WTC11 (cell line): ENCODE measurements at regions not wholly inside any gene's neighbourhood (a gene's known extent, or its start where the extent isn't known, plus 50 kb on each side); places are given as distances from the start of the nearest gene placed in this dataset.

Experiments used
- ATAC-seq: fragments of 200-7000 bp; cut with Tn5 transposase; 2 replicates; pipeline ENCODE4 v1.10.0; 2021; ENCODE audit warnings: mild to moderate bottlenecking, moderate library complexity
- CTCF ChIA-PET: fragments of 300-600 bp; sonication (Branson Sonifier 250); formaldehyde crosslinking; loops from one replicate; lab custom pipeline; 2021; ENCODE audit warnings: antibody characterized with exemption; lab: Charles Lee
- POLR2A ChIA-PET: fragments of 350-600 bp; sonication (Branson Sonifier 250); formaldehyde crosslinking; loops from one replicate; lab custom pipeline; 2021; ENCODE audit warnings: antibody characterized with exemption; lab: Charles Lee
- DNase-seq: peaks from one replicate; pipeline ENCODE4 v3.0.0; 2021; ENCODE audit warnings: low spot score
- H3K27ac Mint-ChIP-seq: 2 replicates; pipeline ENCODE4 v1.8.0; 2021; ENCODE audit warnings: mixed read lengths
- H3K27me3 Mint-ChIP-seq: 2 replicates; pipeline ENCODE4 v1.8.0; 2021; ENCODE audit warnings: low read depth, mild to moderate bottlenecking, moderate library complexity, mixed read lengths
- H3K36me3 Mint-ChIP-seq: 2 replicates; pipeline ENCODE4 v1.8.0; 2021; ENCODE audit warnings: mixed read lengths
- H3K4me1 Mint-ChIP-seq: 2 replicates; pipeline ENCODE4 v1.8.0; 2022; ENCODE audit warnings: mixed read lengths
- H3K4me3 Mint-ChIP-seq: 2 replicates; pipeline ENCODE4 v1.8.0; 2021; ENCODE audit warnings: mild to moderate bottlenecking, moderate library complexity, mixed read lengths
- H3K9me3 Mint-ChIP-seq: 2 replicates; pipeline ENCODE4 v1.8.0; 2021; ENCODE audit warnings: mixed read lengths
- AFF4 ChIP-seq: sonication (generic); formaldehyde crosslinking; IDR thresholded peaks from 2 replicates; pipeline ENCODE4 v1.8.1; 2023; ENCODE audit warnings: mild to moderate bottlenecking, missing genetic modification reagents, borderline replicate concordance
- CREM ChIP-seq: sonication (generic); formaldehyde crosslinking; IDR thresholded peaks from 2 replicates; pipeline ENCODE4 v1.8.1; 2022; ENCODE audit warnings: mild to moderate bottlenecking, missing genetic modification reagents, moderate library complexity
- EMX1 ChIP-seq: fragments of 250-450 bp; sonication (Bioruptor Pico); IDR thresholded peaks from 2 replicates; pipeline ENCODE4 v1.8.0; 2021; ENCODE audit warnings: mild to moderate bottlenecking
- GTF2I ChIP-seq: fragments of 250-450 bp; sonication (Bioruptor Pico); conservative IDR thresholded peaks from 2 replicates; pipeline ENCODE4 v1.4.0; 2021; ENCODE audit warnings: mild to moderate bottlenecking
- JAZF1 ChIP-seq: fragments of 250-450 bp; sonication (Bioruptor Pico); IDR thresholded peaks from 2 replicates; pipeline ENCODE4 v1.9.0; 2021; ENCODE audit warnings: moderate library complexity, mild to moderate bottlenecking, inconsistent platforms
- JUN ChIP-seq: sonication (generic); formaldehyde crosslinking; IDR thresholded peaks from 2 replicates; pipeline ENCODE4 v1.8.0; 2023; ENCODE audit warnings: mild to moderate bottlenecking, missing genetic modification reagents
- MXD4 ChIP-seq: fragments of 250-450 bp; sonication (Bioruptor Pico); IDR thresholded peaks from 2 replicates; pipeline ENCODE4 v1.8.0; 2021; ENCODE audit warnings: mild to moderate bottlenecking, moderate library complexity, borderline replicate concordance
- MYBL2 ChIP-seq: sonication (generic); formaldehyde crosslinking; IDR thresholded peaks from 2 replicates; pipeline ENCODE4 v1.8.1; 2023; ENCODE audit warnings: mild to moderate bottlenecking, moderate library complexity, missing genetic modification reagents
- OVOL2 ChIP-seq: fragments of 250-450 bp; sonication (Bioruptor Pico); IDR thresholded peaks from 2 replicates; pipeline ENCODE4 v1.9.0; 2021; ENCODE audit warnings: mild to moderate bottlenecking, borderline replicate concordance
- RELA ChIP-seq: sonication (generic); formaldehyde crosslinking; IDR thresholded peaks from 2 replicates; pipeline ENCODE4 v1.8.1; 2022; ENCODE audit warnings: missing genetic modification reagents, mild to moderate bottlenecking, borderline replicate concordance
- SP1 ChIP-seq: sonication (generic); formaldehyde crosslinking; conservative IDR thresholded peaks from 2 replicates; pipeline ENCODE4 v1.8.1; 2022; ENCODE audit warnings: missing genetic modification reagents
- TCF7 ChIP-seq: sonication (generic); formaldehyde crosslinking; IDR thresholded peaks from 2 replicates; pipeline ENCODE4 v1.8.0; 2022; ENCODE audit warnings: mild to moderate bottlenecking, low read depth, missing genetic modification reagents, moderate library complexity
- ZNF396 ChIP-seq: fragments of 250-450 bp; sonication (Bioruptor Pico); IDR thresholded peaks from 2 replicates; pipeline ENCODE4 v1.8.0; 2021; ENCODE audit warnings: mild to moderate bottlenecking, moderate library complexity, borderline replicate concordance
- TF ChIP-seq, protein P1 (sequence below): sonication (generic); formaldehyde crosslinking; conservative IDR thresholded peaks from 2 replicates; pipeline ENCODE4 v1.8.1; 2022; ENCODE audit warnings: mild to moderate bottlenecking, missing genetic modification reagents
- TF ChIP-seq, protein P2 (sequence below): sonication (generic); formaldehyde crosslinking; IDR thresholded peaks from 2 replicates; pipeline ENCODE4 v1.8.0; 2023; ENCODE audit warnings: missing genetic modification reagents, mild to moderate bottlenecking, borderline replicate concordance
- TF ChIP-seq, protein P3 (sequence below): sonication (generic); formaldehyde crosslinking; IDR thresholded peaks from 2 replicates; pipeline ENCODE4 v1.8.1; 2022; ENCODE audit warnings: missing genetic modification reagents, borderline replicate concordance

GRCh38 chr1:80675454-80675853 lies 1125.3 kb upstream of the ADGRL2 start (continued):
- TF ChIP-seq, protein P1, sequence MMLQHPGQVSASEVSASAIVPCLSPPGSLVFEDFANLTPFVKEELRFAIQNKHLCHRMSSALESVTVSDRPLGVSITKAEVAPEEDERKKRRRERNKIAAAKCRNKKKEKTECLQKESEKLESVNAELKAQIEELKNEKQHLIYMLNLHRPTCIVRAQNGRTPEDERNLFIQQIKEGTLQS: no peak
- no peak for TF ChIP-seq JUN
- no peak for TF ChIP-seq AFF4 (CRISPR knock-in tag)
- no peak for TF ChIP-seq ZNF396 (CRISPR knock-in tag)
- TF ChIP-seq, protein P2, sequence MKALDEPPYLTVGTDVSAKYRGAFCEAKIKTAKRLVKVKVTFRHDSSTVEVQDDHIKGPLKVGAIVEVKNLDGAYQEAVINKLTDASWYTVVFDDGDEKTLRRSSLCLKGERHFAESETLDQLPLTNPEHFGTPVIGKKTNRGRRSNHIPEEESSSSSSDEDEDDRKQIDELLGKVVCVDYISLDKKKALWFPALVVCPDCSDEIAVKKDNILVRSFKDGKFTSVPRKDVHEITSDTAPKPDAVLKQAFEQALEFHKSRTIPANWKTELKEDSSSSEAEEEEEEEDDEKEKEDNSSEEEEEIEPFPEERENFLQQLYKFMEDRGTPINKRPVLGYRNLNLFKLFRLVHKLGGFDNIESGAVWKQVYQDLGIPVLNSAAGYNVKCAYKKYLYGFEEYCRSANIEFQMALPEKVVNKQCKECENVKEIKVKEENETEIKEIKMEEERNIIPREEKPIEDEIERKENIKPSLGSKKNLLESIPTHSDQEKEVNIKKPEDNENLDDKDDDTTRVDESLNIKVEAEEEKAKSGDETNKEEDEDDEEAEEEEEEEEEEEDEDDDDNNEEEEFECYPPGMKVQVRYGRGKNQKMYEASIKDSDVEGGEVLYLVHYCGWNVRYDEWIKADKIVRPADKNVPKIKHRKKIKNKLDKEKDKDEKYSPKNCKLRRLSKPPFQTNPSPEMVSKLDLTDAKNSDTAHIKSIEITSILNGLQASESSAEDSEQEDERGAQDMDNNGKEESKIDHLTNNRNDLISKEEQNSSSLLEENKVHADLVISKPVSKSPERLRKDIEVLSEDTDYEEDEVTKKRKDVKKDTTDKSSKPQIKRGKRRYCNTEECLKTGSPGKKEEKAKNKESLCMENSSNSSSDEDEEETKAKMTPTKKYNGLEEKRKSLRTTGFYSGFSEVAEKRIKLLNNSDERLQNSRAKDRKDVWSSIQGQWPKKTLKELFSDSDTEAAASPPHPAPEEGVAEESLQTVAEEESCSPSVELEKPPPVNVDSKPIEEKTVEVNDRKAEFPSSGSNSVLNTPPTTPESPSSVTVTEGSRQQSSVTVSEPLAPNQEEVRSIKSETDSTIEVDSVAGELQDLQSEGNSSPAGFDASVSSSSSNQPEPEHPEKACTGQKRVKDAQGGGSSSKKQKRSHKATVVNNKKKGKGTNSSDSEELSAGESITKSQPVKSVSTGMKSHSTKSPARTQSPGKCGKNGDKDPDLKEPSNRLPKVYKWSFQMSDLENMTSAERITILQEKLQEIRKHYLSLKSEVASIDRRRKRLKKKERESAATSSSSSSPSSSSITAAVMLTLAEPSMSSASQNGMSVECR (CRISPR knock-in tag): no peak
- TF ChIP-seq TCF7: no peak
- TF ChIP-seq OVOL2: no peak
- no peak for TF ChIP-seq MYBL2
- no peak for TF ChIP-seq JAZF1

DNA sequence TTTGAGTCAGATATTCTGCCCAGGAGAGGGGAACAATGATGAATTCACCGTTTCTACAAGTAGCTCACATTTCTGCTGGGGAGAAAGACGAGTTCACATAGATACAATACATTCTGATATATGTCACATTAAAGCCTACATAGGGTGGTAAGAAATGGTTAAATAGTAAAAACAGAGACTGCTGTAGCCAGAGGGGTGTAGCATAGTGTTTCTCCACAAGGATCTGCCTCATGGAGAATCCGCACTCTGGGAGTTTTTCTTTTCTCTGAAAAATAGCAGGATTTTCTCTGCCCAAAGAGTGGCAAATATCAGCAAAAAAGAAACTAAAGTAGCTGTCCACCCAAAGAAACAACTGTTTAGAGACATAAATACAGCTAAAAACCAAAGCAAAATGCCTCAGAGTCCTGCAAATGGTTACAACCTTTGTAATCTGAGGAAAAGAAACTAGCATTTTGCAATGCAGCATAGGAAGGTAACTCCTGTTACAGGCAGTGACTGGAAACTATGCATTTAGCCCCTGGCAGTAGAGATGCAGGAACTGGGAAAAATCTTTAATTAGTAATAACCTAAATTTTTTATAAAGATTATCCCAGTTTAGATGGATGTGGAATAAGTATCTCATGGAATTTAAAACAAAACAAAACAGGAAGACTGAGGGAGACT lies 1126.7 kb upstream of the ADGRL2 start:
- H3K9me3 Mint-ChIP-seq: no peaks in the 10 kb centered on the region
- no peak for TF ChIP-seq GTF2I (CRISPR knock-in tag)
- TF ChIP-seq, protein P3, sequence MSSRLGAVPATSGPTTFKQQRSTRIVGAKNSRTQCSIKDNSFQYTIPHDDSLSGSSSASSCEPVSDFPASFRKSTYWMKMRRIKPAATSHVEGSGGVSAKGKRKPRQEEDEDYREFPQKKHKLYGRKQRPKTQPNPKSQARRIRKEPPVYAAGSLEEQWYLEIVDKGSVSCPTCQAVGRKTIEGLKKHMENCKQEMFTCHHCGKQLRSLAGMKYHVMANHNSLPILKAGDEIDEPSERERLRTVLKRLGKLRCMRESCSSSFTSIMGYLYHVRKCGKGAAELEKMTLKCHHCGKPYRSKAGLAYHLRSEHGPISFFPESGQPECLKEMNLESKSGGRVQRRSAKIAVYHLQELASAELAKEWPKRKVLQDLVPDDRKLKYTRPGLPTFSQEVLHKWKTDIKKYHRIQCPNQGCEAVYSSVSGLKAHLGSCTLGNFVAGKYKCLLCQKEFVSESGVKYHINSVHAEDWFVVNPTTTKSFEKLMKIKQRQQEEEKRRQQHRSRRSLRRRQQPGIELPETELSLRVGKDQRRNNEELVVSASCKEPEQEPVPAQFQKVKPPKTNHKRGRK: no peak
- no peak for TF ChIP-seq EMX1 (CRISPR knock-in tag)
- TF ChIP-seq RELA (CRISPR knock-in tag): no peak
- no peak for TF ChIP-seq SP1 (CRISPR knock-in tag)
- no peak for TF ChIP-seq CREM (CRISPR knock-in tag)
- TF ChIP-seq MXD4 (CRISPR knock-in tag): no peak
- POLR2A ChIA-PET: no interaction called here
- no peak for DNase-seq
- no peaks in the 10 kb centered on the region for H3K36me3 Mint-ChIP-seq
- peak overlapping the region; percentile 63 for H3K27ac Mint-ChIP-seq
- CTCF ChIA-PET: interaction anchor here (1.0 kb wide), 1 partner anchor 17 kb away, joined by 3 read pairs; no protein-coding TSS in a partner anchor
- H3K27me3 Mint-ChIP-seq: no peaks in the 10 kb centered on the region
- H3K4me1 Mint-ChIP-seq: peaks cover 50% of the 10 kb centered on the region
- no peak overlapping the region for H3K4me3 Mint-ChIP-seq
- ATAC-seq: peak; percentile 82
